ENCODE measurements at regions not wholly inside any gene's neighbourhood (a gene's known extent, or its start where the extent isn't known, plus 50 kb on each side); places are given as distances from the start of the nearest gene placed in this dataset.

DNA sequence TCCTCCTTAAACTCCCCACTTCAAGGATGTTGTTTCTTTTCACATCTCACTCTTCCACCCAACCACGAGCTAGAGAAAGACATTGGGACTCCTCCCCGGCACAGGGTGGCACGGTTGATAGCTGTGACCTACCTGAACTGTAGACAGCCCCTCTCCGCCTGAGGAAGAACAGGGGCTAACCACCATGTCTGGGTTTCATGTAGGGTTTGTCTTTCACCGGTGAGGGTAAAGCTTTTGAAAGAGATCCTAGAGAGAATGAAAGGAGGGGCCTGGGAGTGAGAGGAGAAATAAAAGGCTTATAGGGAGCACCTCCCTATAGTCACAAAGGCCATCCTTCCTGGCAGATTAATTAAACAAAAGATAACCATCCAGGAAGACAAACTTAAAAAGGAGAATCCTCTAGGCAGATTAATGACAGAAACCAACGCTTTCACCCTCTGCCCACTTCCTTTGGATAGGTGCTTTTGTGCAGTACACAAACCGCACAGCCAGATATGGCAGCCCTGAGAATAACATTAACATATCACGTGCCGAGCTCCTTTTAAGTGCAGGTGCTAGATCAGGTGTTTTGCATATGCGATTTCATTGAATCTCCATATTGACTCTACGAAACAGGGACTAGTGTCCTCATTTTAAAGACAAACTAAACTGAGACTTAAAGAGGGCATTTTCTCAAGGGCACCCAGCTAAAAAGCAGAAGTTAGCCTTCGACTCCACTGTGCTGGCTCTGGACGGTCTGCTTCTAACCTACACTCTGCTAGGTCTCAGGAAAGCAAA is 178.1 kb upstream of the RUNX1 start:
- DNase-seq: no peak
- TF ChIP-seq GATA1 (IDR thresholded peaks at IDR 0.05; ENCODE audit: low read depth, low read length) (no peak), POLR2A (IDR thresholded peaks at IDR 0.05; ENCODE audit: low read length) (no peak)

DNA sequence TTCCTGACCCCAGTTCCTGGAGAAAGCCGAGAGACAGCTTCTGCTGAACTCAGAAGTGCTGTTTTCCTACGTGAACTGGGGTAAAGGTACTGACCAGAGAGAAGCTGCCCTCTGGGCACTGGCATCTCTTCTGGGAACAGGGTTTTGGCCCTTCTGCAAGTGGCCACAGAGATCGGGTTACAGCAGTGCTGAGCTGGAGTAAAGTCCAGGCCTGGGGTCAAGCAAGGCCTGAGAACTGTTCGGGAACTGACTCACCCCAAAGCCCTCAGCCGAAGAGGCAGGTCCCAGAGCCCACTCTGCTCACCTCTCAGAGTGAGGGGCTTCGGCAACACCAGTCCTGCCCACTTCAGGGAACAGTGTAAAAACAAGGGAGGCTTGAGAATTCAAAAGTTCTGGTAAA is 177.2 kb upstream of the RUNX1 start:
- no peak for TF ChIP-seq GATA1 (IDR thresholded peaks at IDR 0.05; ENCODE audit: low read depth, low read length)
- no peak for TF ChIP-seq POLR2A (IDR thresholded peaks at IDR 0.05; ENCODE audit: low read length)
- DNase-seq: no peak

DNA sequence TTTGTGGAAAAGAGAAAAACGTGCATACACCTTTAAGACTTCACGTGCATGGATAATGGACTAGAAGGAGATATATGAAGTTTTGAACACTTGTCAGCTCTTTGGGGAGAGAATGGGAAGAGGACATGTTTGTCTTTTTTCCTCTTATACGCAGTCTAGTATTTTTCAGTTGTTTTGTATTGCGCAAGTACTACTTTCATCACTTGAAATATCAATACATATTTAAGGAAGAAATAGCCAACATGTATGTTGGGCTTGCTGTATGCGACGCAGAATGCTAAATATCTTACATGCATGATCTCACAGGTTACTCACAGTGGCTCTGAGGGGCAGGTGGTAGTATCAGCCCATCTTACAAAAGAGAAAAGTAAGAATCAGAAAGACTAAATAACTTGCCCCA is 176.5 kb upstream of the RUNX1 start:
- TF ChIP-seq GATA1 (IDR thresholded peaks at IDR 0.05; ENCODE audit: low read depth, low read length) (no peak), POLR2A (IDR thresholded peaks at IDR 0.05; ENCODE audit: low read length) (no peak)
- no peak for DNase-seq

DNA sequence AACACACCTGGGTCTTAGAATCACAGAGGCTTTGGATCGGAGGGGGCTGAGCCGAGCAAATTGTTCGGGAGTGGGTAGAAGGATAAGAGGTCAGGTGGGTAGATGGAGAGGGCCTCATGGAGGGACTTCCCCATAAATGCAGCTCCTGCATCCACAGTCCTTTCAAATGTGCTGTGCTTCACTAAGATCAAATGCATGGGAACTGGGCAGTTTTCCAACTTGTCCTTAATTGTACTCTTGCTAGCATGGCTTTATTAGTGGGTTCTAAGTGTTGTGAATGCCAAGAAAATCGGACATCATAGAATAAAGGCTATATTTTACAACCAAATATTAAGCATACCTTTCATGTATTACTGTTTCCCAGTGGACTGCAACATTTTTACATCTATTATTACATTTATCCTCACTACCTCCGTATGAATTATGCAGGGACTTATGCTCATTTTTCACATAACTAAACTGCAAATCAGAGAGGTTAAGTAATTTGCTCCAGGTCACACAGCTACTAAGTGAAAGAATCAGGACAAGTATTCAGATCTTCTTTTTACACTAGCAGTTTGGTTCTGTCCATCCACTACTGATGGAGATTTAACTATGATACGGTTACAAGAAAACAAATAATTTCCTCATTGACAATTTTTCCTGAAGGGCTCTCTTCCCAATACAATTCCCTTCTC is 174.5 kb upstream of the RUNX1 start:
- TF ChIP-seq GATA1 (IDR thresholded peaks at IDR 0.05; ENCODE audit: low read depth, low read length) (no peak), POLR2A (IDR thresholded peaks at IDR 0.05; ENCODE audit: low read length) (no peak)
- DNase-seq: no peak

DNA sequence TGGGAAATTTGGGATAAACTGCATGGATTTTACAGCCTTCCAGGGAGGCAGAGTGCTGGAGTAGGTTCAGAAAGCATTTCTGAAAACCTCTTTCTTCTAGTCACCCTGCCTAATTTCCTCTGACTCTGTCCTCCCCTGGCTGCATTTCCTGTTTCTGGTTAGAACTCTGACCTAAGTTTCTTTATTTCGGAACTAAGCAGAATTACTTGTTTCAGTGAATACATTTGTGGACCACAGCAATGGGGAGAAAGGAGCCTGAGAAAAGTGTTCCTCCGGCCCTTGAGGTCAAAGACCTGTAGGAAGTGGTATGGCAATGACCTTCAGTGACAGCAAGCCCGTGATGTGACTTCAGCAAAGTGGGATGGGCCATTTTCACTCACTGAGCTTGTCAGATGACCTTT is 173.4 kb upstream of the RUNX1 start:
- TF ChIP-seq POLR2A (IDR thresholded peaks at IDR 0.05; ENCODE audit: low read length) (no peak), GATA1 (IDR thresholded peaks at IDR 0.05; ENCODE audit: low read depth, low read length) (no peak)
- no peak for DNase-seq

DNA sequence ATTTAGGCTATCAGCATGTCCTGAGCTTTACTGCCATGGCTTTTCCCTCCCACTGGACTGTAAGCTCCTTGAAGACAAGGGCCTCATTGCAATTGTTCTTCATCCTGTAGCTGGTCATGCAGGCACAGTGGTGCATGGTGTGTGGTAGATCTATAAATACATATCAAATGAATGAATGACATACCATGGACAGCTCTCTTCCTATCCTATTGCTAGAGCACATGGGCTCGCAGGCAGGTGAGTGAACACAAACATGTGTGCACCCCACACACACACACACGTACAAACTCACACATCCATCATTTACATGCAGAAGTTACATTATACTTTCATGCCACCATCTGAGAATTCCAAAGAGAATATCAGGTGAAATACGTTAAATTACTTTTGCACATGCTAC is 172.9 kb upstream of the RUNX1 start:
- no peak for DNase-seq
- TF ChIP-seq POLR2A (IDR thresholded peaks at IDR 0.05; ENCODE audit: low read length): no peak
- no peak for TF ChIP-seq GATA1 (IDR thresholded peaks at IDR 0.05; ENCODE audit: low read depth, low read length)

DNA sequence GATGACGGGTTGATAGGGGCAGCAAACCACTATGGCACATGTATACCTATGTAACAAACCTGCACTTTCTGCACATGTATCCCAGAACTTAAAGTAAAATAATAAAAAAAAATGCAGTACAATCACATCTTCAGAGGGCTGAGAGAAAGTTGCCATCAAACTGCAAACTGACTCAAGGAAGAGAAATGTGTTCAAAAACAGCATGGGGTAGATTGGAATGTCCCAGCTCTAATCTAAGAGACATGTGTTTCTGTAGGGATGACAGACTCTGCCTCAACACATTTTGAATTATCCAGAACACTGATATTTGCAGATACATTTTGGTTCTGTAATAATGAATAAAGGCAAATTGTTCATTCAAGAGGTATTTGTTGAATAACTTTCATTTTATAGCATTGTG is 171.2 kb upstream of the RUNX1 start:
- no peak for TF ChIP-seq GATA1 (IDR thresholded peaks at IDR 0.05; ENCODE audit: low read depth, low read length)
- no peak for TF ChIP-seq POLR2A (IDR thresholded peaks at IDR 0.05; ENCODE audit: low read length)
- DNase-seq: no peak

DNA sequence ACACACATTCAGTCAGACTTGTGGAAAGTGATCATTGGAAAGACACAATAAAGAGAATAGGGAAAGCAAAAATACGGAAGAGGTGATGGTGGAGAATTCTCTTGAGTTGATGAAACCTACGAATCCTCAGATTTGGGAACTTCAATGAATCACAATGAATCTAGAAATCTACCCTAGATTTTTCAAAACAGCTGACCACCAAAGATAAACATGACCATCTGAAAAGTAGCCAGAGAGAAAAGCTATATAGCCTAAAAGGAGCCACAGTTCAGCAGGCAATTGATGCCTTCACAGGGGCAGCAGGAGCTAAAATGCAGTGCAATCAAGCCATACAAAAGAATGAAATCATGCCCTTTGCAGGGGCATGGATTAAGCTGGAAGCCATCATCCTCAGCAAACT is 170.6 kb upstream of the RUNX1 start:
- TF ChIP-seq GATA1 (IDR thresholded peaks at IDR 0.05; ENCODE audit: low read depth, low read length): no peak
- no peak for TF ChIP-seq POLR2A (IDR thresholded peaks at IDR 0.05; ENCODE audit: low read length)
- DNase-seq: no peak

DNA sequence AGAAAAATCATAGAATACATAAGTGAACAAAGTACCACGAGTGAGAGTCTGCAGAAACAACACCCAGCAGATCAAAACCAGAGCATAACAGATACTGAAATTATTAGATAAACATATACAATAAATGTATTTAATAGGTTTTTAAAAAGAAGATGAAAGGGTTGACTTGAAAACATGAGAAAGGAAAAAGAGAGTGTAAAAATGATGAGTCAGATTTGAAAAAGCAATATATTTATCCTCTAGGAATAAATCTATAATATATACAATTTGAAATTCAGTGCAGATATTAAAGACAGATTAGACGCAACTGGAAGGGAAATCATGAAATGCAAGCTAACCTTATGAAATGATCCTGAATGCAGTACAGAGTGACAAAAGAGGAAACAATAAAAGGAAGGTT is 170.2 kb upstream of the RUNX1 start:
- TF ChIP-seq GATA1 (IDR thresholded peaks at IDR 0.05; ENCODE audit: low read depth, low read length) (no peak), POLR2A (IDR thresholded peaks at IDR 0.05; ENCODE audit: low read length) (no peak)
- DNase-seq: no peak

DNA sequence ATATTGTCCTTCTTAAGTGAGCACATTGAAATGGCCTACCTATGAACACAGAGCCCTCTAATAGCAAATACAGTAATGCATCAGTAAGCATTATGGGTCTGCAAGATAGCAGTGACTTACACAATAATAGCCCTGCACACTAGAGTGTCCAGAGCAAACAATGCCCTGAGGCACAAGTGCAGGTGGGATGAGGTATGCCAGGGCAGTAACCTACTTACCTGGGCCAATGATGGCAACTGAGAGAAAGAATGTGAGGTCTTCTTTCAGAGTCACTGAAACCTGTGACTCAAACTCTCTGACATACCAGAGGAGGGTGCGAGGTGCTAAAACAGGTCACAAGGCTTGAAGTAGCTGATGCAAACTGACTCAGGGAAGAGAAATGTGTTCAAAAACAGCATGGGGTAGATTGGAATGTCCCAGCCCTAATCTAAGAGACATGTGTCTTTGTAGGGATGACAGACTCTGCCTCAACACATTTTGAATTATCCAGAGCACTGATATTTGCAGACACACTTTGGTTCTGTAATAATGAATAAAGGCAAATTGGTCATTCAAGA is 168.5 kb upstream of the RUNX1 start:
- DNase-seq: no peak
- TF ChIP-seq GATA1 (IDR thresholded peaks at IDR 0.05; ENCODE audit: low read depth, low read length) (no peak), POLR2A (IDR thresholded peaks at IDR 0.05; ENCODE audit: low read length) (no peak)

DNA sequence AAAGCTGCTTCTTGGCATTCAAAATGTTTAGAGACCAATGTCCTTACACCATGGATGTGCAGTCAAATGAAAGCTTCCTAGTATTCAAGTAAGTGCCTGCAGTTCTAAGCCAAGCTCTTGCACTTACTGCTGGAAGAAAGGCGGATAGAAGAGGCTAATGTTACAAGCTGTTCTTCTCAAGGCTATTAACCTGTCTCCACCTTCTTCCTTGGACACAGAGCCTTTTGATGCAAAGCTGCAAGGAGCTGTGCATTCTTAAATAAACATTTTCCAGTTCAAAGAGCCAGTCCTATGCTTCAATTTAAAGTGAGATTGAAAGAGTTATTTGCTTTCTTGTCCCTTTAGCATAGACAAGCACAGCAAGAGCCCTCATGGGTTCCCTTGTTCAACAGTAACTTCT is 167.9 kb upstream of the RUNX1 start:
- DNase-seq: no peak
- TF ChIP-seq POLR2A (IDR thresholded peaks at IDR 0.05; ENCODE audit: low read length) (no peak), GATA1 (IDR thresholded peaks at IDR 0.05; ENCODE audit: low read depth, low read length) (no peak)

DNA sequence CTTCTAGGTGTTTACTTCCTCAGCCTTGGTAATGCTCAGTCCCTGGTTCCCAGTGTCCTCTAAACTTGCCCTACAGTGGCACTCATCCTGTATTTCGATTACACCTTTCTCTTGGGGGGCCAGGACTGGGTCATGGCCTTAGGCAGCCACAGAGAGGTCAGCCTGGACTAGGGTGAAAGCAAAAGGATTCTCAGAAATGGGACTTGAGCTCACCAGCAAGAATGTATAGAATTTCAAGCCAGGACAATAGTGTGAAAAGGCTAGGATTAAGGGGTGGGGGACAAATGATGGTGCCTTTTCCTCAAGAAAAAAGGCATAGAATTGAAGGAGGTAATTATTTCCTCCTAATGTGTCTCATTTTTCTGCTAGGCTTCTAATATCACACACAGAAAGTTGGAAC is 166.8 kb upstream of the RUNX1 start:
- TF ChIP-seq GATA1 (IDR thresholded peaks at IDR 0.05; ENCODE audit: low read depth, low read length): no peak
- TF ChIP-seq POLR2A (IDR thresholded peaks at IDR 0.05; ENCODE audit: low read length): no peak

DNA sequence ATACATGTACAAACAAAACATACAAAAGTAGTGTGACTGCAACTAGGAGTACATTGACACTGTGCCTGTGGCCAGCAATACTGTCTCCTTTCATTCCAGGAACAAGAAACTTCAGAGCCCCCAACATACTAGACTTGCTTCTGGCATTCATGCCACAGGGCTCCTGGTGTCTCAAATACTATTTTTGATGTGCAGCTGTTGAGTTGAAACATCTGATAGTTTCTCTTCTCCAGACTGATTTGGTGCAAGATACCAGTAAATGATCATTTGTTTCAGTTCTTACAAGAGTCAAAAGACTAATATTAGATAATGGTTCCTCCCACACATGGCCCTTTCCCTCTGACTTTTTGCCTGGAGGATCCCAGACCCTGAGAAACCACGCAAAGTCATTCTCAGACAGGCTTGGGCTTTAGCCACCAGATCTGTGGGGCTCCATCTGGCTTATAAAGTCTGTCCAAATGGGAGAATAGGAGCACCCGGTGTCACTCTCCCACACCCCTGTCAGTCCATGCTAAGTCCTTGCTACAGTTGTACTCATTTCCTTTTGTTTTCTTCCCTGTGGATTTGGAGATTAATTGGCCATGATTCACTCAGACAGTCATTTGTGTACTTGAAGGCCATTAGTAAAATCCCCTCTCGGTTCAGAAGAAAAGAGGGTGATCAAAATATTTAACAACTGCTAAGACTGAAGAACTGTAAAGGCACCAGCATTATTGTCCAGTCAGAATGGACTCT is 163.5 kb upstream of the RUNX1 start:
- TF ChIP-seq POLR2A (IDR thresholded peaks at IDR 0.05; ENCODE audit: low read length) (no peak), GATA1 (IDR thresholded peaks at IDR 0.05; ENCODE audit: low read depth, low read length) (no peak)

More for the DNA sequence above, 166.8 kb upstream of the RUNX1 start:
- no peak for DNase-seq

DNA sequence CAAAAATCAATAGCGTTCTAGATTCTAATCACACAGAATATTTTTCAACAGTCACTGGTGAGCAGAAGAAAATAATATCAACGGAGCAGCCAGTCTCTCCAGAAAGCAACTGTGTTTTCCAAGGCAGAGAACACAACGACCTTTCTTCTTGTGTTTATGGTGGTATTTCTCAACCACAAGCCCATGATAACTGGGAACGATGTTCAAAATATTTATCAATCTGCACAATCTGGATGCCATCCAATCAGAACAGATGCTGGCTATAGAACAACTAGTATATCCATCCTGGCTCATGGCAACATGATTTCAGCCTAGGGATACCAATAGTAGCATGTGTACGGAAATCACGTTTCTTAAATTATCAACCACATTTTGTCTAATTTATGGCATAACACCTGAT is 162.7 kb upstream of the RUNX1 start:
- no peak for DNase-seq
- no peak for TF ChIP-seq POLR2A (IDR thresholded peaks at IDR 0.05; ENCODE audit: low read length)
- no peak for TF ChIP-seq GATA1 (IDR thresholded peaks at IDR 0.05; ENCODE audit: low read depth, low read length)

More for the DNA sequence above, 163.5 kb upstream of the RUNX1 start:
- DNase-seq: no peak

Measured in erythroblast (primary cell).